HG03342 (cell line): ENCODE measurements at regions not wholly inside any gene's neighbourhood (a gene's known extent, or its start where the extent isn't known, plus 50 kb on each side); places are given as distances from the start of the nearest gene placed in this dataset.

Experiments used
- ATAC-seq: cut with Tn5 transposase; IDR thresholded peaks from one replicate; pipeline ENCODE4 v1.9.1; 2021; ENCODE audit warnings: mild to moderate bottlenecking, moderate library complexity; ENCODE audit not compliant: unreplicated experiment

DNA sequence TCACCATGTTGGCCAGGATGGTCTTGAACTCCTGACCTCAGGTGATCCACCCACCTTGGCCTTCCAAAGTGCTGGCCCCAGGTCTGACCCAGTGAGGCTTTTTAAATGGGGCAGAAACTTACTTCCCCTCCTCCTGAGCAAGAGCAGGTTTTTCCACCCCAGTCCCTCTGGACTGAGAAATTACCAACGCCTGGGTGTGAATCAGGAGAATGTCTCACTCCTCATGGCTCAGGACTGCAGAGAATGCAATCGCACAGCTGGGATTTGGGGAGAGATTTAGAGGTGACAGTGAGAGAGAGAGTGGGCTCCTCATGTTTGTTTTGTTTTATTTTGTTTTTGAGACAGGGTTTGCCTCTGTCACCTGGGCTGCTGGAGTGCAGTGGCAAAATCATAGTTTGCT, 203.6 kb downstream of the RAB11FIP4 start:
- ATAC-seq: no peak

DNA sequence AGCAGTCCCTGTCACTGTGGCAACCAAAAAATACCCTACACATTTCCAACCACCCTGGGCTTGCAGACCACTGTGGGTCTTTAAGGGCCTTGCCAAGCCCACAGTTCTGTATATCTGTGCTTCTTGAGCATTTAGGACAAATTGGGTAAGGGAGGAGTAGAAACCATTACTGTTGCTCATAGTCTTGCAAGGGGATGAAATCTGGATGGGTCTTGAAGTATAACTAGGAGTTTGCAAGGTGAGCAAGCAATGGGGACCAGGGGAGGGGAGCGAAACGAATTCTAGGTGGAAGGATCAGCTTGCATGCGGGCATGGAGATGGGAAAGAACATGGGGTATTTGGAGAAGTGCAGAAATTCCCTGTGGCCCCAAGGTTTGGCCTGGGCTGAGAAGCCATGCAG, 202.9 kb downstream of the RAB11FIP4 start:
- no peak for ATAC-seq

DNA sequence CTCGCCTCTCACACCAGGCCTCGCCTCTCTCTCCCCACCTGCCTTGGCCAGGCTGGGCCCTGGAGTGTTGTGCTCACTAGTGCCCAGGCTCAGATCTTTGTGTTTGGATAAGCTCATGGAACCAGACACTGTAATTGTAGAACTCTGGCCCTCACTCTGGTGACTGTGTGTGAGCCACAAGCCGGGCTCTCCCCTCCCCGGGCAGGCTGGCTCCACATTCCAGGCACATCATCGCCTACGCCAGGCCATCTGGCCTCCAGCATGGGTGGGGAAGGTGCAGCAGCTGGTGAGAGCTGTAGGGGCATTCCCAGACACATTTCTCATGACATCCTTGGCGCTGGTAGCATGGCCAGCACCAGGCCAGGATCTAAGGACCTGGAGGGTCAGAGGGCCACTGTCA, 202.3 kb downstream of the RAB11FIP4 start:
- ATAC-seq: no peak

DNA sequence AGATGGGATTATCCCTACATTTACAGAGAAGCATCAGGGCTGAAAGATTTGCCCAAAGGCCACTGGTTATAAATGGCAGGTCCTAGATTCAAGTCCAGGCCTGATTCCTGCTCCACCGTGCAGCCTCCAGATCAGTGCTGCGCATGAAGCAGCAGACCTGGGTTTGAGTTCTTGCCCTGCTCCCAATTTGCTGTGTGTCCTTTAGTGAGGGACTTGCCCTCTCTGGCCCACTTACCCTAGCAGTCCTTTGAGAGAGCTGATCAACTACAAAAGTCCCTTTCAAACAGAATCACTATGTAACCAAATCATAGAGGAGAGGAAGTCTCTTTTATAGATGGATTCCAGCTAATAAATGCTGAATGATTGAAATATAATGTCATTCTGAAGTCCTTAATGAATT, 200.4 kb downstream of the RAB11FIP4 start:
- ATAC-seq: no peak

DNA sequence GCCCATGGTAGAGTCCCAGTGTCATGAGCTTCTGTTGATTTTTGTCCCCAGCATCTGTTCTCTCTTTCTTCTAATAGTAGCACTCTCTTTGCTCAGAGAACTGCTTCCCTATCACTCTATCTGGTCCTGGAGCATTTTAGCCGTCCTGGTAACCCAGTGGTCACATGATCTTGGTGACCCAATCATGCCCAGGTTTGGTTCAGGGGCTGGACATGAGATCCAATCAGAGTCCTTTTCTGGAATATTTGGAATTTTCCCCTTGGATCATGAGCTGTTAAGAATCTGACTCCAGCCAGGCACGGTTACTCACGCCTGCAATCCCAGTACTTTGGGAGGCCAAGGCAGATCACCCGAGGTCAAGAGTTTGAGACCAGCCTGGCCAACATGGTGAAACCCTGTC, 197.0 kb downstream of the RAB11FIP4 start:
- no peak for ATAC-seq

DNA sequence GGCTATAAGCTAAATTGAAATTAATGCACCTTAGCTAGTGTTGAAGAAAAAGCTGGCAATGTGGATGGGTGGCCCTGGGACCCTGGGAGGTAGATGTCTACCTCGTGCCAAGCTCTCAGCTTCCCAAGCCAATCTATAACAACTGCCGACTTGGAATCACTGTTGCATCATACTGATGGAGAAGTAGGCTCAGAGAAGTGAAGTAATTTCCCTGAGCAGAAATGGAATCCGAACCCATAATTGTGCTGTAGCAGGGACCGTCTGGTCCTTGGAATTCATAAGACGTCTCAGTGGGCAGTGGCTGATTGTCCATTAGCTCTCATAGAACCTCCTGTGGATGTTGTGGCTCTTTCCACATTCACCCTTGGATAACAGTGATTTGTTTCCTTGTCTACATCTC, 196.6 kb downstream of the RAB11FIP4 start:
- ATAC-seq: no peak
